NT2/D1 (cell line): ENCODE measurements at regions not wholly inside any gene's neighbourhood (a gene's known extent, or its start where the extent isn't known, plus 50 kb on each side); places are given as distances from the start of the nearest gene placed in this dataset.

Experiments
- YY1 ChIP-seq: IDR thresholded peaks from 2 replicates; pipeline ENCODE4 v1.6.1; 2011; ENCODE audit not compliant: insufficient read length, insufficient read depth
- ZNF274 ChIP-seq: IDR thresholded peaks from 2 replicates; pipeline ENCODE4 v1.6.1; 2011; ENCODE audit warnings: mild to moderate bottlenecking, low read depth, low read length

DNA sequence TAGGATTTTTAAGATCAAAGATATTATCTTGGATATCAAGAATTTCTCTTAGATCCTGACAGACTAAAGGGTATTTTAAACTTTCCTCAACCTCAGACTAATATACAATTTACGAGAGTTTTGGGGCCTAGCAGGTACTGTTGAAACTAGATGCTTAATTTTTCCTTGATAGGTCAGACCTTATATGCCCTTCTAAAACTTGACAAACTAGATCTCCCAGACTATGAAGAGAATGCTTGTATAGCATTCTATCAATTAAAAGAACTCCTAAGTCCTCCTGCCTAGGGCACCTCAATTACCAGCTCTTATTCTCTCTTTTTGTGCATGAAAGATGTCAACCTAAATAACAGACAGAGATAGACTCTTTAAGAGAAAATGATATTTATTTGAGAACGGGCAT lies 60.4 kb upstream of the TRIM9 start:
- TF ChIP-seq YY1 (no peak), ZNF274 (no peak)
